Ovary (tissue), 3 donors: ENCODE measurements at regions not wholly inside any gene's neighbourhood (a gene's known extent, or its start where the extent isn't known, plus 50 kb on each side); places are given as distances from the start of the nearest gene placed in this dataset.

Experiments
- CTCF ChIP-seq, 3 donors: fragments of 450-650 bp in 2 of 3; fragments of 200-600 bp in 1 of 3; IDR thresholded peaks; one replicate each; pipeline versions ENCODE4 v1.5.1 to v1.8.0; 2016 to 2022; ENCODE audit warnings: antibody characterized with exemption in 3 of 3, mild to moderate bottlenecking in 1 of 3
- EP300 ChIP-seq: sonication (generic); formaldehyde crosslinking; IDR thresholded peaks from one replicate; pipeline ENCODE4 v1.6.1; 2017; ENCODE audit warnings: antibody characterized with exemption
- POLR2A ChIP-seq: fragments of 450-650 bp; IDR thresholded peaks from one replicate; pipeline ENCODE4 v1.6.1; 2017; ENCODE audit warnings: antibody characterized with exemption, mild to moderate bottlenecking, moderate library complexity
- donor health status: DM: no; HTN: no; CAD: no.

- TF ChIP-seq CTCF (IDR thresholded peaks at IDR 0.05) (no peak), POLR2A (no peak), EP300 (no peak)
These were observed 1272.7 kb downstream of the C4orf33 start for GRCh38 chr4:130368668-130369067.
